Sigmoid colon (tissue), 6 donors: ENCODE measurements at regions not wholly inside any gene's neighbourhood (a gene's known extent, or its start where the extent isn't known, plus 50 kb on each side); places are given as distances from the start of the nearest gene placed in this dataset.

Experiments used
- DNase-seq: peaks from one replicate; pipeline ENCODE4 v3.0.0-alpha.2; 2019
- H3K27ac ChIP-seq, 4 donors: fragments of 200-600 bp; sonication (generic); one replicate each; pipeline ENCODE4 v1.5.1; 2016 to 2019; ENCODE audit warnings: mild to moderate bottlenecking in 1 of 4
- H3K27me3 ChIP-seq, 3 donors: fragments of 200-600 bp; sonication (generic); one replicate each; pipeline ENCODE4 v1.5.1; 2019; ENCODE audit warnings: mild to moderate bottlenecking in 1 of 3
- H3K36me3 ChIP-seq, 4 donors: fragments of 200-600 bp; sonication (generic); one replicate each; pipeline ENCODE4 v1.5.1; 2016 to 2019
- H3K4me1 ChIP-seq, 4 donors: fragments of 200-600 bp; sonication (generic); one replicate each; pipeline ENCODE4 v1.5.1; 2017 to 2019
- H3K4me3 ChIP-seq, 4 donors: fragments of 200-600 bp; sonication (generic); one replicate each; pipeline ENCODE4 v1.5.1; 2017 to 2019; ENCODE audit warnings: mild to moderate bottlenecking in 2 of 4, moderate library complexity in 1 of 4
- H3K9me3 ChIP-seq, 4 donors: fragments of 200-600 bp in 3 of 4; sonication (generic) in 3 of 4; one replicate each; pipeline versions ENCODE4 v1.5.1 to v1.6.1; 2013 to 2019
- EP300 ChIP-seq, 4 donors: sonication (generic); formaldehyde crosslinking; IDR thresholded peaks; one replicate each; pipeline ENCODE4 v1.6.1; 2017; ENCODE audit warnings: antibody characterized with exemption in 4 of 4
- POLR2A ChIP-seq, 2 donors: fragments of 450-650 bp; IDR thresholded peaks; one replicate each; pipeline ENCODE4 v1.6.1; 2016; ENCODE audit warnings: antibody characterized with exemption in 2 of 2, mild to moderate bottlenecking in 2 of 2, moderate library complexity in 2 of 2
- POLR2AphosphoS5 ChIP-seq, 4 donors: sonication (generic); formaldehyde crosslinking; IDR thresholded peaks; one replicate each; pipeline ENCODE4 v1.6.1; 2017; ENCODE audit warnings: antibody characterized with exemption in 4 of 4
- WGBS, 2 donors: extraction: QIAGEN DNeasy Blood & Tissue Kit; methylation state at CpG; one replicate each; pipeline ENCODE4 v1.1.7; 2013; 5-methylcytosine and 5-hydroxymethylcytosine counted together
- intact Hi-C: fragments of 100-400 bp; cut with DNase I; formaldehyde crosslinking; loops from one replicate; pipeline ENCODE4 v1.15.1; 2023
- TF ChIP-seq, protein P1 (sequence below), 4 experiments: fragments of 450-650 bp in 3 of 4; fragments of 200-600 bp in 1 of 4; IDR thresholded peaks; one replicate each; pipeline ENCODE4 v1.5.1; 2016 to 2019; ENCODE audit warnings: antibody characterized with exemption in 4 of 4, mild to moderate bottlenecking in 3 of 4, moderate library complexity in 2 of 4
- donor health status: healthy with polysubstance abuse.
- donor health status: healthy.

DNA sequence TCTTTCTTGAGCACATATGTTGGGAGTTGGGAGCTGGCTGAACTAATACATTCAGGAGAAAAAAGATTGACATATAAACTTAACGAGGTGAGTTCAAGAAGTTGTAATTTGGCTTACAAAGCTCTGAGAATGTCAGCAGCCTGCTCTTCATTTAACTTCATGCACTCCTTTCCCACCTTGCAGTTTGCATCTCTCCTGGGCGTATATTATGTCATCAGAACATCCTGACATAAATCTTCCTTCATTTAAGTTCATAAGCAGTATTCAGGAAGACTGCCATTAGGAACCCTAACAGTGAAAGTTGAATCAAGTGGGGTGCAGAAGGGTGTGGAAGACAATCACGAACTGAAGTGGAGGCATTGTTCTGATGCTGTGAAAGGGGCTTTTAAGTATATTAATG is 288.1 kb downstream of the ARPP21 start:
- H3K4me1 ChIP-seq: no peaks in the 10 kb centered on the region
- H3K27me3 ChIP-seq: no peaks in the 10 kb centered on the region
- no peak for DNase-seq
- TF ChIP-seq POLR2AphosphoS5 (IDR thresholded peaks at IDR 0.05): no peak
- TF ChIP-seq EP300 (IDR thresholded peaks at IDR 0.05): no peak
- TF ChIP-seq, protein P1, sequence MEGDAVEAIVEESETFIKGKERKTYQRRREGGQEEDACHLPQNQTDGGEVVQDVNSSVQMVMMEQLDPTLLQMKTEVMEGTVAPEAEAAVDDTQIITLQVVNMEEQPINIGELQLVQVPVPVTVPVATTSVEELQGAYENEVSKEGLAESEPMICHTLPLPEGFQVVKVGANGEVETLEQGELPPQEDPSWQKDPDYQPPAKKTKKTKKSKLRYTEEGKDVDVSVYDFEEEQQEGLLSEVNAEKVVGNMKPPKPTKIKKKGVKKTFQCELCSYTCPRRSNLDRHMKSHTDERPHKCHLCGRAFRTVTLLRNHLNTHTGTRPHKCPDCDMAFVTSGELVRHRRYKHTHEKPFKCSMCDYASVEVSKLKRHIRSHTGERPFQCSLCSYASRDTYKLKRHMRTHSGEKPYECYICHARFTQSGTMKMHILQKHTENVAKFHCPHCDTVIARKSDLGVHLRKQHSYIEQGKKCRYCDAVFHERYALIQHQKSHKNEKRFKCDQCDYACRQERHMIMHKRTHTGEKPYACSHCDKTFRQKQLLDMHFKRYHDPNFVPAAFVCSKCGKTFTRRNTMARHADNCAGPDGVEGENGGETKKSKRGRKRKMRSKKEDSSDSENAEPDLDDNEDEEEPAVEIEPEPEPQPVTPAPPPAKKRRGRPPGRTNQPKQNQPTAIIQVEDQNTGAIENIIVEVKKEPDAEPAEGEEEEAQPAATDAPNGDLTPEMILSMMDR (IDR thresholded peaks at IDR 0.05): no peak
- TF ChIP-seq POLR2A (IDR thresholded peaks at IDR 0.05): no peak
- H3K27ac ChIP-seq: no peak overlapping the region
- H3K4me3 ChIP-seq: no peak overlapping the region
- no peaks in the 10 kb centered on the region for H3K9me3 ChIP-seq
- H3K36me3 ChIP-seq: no peaks in the 10 kb centered on the region
- WGBS, 2 donors: 72 to 77% methylated on average over 3 of the region's 3 CpGs
- intact Hi-C loops: no loop called here

DNA sequence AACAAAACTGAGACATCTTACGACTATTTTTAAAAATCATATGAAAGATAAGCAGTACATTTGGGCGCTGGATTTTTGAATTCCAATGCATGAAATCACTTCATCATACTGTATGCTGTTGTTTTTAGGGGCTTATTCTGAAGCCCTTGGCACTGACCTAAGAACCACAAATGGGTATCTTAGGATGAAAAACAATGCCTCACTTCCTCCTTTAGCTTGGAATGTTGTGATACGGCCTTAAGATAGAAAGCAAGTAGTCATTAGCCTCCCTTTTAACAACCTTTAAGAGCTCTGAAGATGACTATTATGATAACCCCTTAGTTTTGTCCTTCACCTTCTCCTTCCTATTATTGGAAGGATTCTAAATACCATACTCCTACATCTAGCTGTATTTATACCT is 289.8 kb downstream of the ARPP21 start:
- intact Hi-C loops: no loop called here
- no peak for DNase-seq
- no peaks in the 10 kb centered on the region for H3K4me1 ChIP-seq
- H3K27ac ChIP-seq: no peak overlapping the region
- 71 to 90% methylated on average over 3 of the region's 3 CpGs for WGBS, 2 donors
- no peaks in the 10 kb centered on the region for H3K36me3 ChIP-seq
- H3K4me3 ChIP-seq: no peak overlapping the region
- no peaks in the 10 kb centered on the region for H3K27me3 ChIP-seq
- H3K9me3 ChIP-seq: no peaks in the 10 kb centered on the region
- TF ChIP-seq POLR2A (IDR thresholded peaks at IDR 0.05) (no peak), EP300 (IDR thresholded peaks at IDR 0.05) (no peak), POLR2AphosphoS5 (IDR thresholded peaks at IDR 0.05) (no peak)
- TF ChIP-seq, protein P1 (IDR thresholded peaks at IDR 0.05): no peak

DNA sequence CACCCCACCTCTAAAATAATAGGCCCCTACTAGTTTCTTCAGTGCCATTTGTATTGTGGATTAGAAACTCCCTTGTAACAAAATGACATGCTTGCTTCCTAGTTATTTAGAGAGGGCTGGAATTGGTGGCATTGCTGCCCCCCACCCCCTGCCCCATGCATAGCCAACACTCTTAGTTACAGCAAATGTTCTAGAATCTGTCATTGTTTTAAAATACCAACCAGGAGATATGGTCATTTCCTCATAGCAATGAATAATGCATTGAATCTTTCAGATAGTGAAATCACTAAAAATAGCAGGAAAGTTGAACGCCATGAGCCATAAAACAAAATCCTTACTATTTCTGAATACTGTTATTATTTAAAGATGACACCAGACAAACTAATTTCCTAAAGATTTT is 292.5 kb downstream of the ARPP21 start:
- Histone ChIP-seq H3K27me3 (no peaks in the 10 kb centered on the region), H3K27ac (no peak overlapping the region), H3K36me3 (no peaks in the 10 kb centered on the region), H3K4me3 (no peak overlapping the region), H3K9me3 (no peaks in the 10 kb centered on the region), H3K4me1 (no peaks in the 10 kb centered on the region)
- intact Hi-C loops: no loop called here
- no peak for TF ChIP-seq POLR2AphosphoS5 (IDR thresholded peaks at IDR 0.05)
- TF ChIP-seq, protein P1 (IDR thresholded peaks at IDR 0.05): no peak
- TF ChIP-seq EP300 (IDR thresholded peaks at IDR 0.05): no peak
- no peak for TF ChIP-seq POLR2A (IDR thresholded peaks at IDR 0.05)
- WGBS, 2 donors: 71 to 73% methylated on average over 1 of the region's 1 CpG
- no peak for DNase-seq

DNA sequence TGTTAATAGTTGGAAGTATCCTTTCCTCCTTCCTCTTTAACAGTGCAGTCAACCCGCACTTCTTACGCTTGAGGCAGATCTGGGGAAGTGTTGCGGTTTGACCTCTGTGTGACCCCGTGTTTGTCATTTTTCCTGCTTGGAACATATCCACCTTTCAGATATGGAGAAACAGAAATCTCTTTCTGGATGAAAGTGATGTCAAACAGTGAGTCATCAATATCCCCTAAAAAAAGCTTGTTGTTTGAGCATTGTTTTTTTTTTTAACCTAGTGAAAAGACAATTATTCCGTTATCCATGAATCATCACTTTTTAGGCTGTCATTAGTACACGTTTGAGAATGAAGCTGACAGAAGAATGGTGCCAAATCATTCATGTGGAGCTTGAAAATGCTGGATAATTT is 293.7 kb downstream of the ARPP21 start:
- no peak for DNase-seq
- Histone ChIP-seq H3K27me3 (no peaks in the 10 kb centered on the region), H3K9me3 (no peaks in the 10 kb centered on the region), H3K36me3 (no peaks in the 10 kb centered on the region), H3K4me1 (no peaks in the 10 kb centered on the region), H3K4me3 (no peak overlapping the region), H3K27ac (no peak overlapping the region)
- 6 to 24% methylated on average over 6 of the region's 6 CpGs for WGBS, 2 donors
- intact Hi-C loops: no loop called here
- no peak for TF ChIP-seq EP300 (IDR thresholded peaks at IDR 0.05)
- TF ChIP-seq, protein P1 (IDR thresholded peaks at IDR 0.05): no peak
- TF ChIP-seq POLR2AphosphoS5 (IDR thresholded peaks at IDR 0.05): no peak
- TF ChIP-seq POLR2A (IDR thresholded peaks at IDR 0.05): no peak

DNA sequence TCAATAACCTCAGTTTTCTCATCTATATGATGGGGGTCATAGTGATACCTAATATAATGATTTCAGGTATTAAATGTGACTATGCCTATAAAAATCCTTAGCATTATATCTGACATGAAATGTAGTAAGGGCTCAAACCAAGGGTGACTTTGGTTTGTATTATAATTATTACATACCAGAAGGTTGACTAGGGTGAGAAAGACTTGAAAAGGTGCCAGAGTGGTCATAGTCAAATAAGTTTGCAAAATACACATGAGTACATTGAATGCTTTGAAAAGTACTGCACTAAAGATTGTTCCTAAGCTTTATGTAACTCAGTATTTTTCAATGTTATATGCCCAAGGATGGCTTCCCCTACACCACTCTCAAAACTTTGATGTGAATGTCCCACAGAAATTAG is 297.2 kb downstream of the ARPP21 start:
- Histone ChIP-seq H3K9me3 (no peaks in the 10 kb centered on the region), H3K36me3 (no peaks in the 10 kb centered on the region), H3K27me3 (no peaks in the 10 kb centered on the region), H3K4me1 (no peaks in the 10 kb centered on the region), H3K4me3 (no peak overlapping the region), H3K27ac (no peak overlapping the region)
- no peak for DNase-seq
- intact Hi-C loops: no loop called here
- TF ChIP-seq POLR2AphosphoS5 (IDR thresholded peaks at IDR 0.05) (no peak), POLR2A (IDR thresholded peaks at IDR 0.05) (no peak), EP300 (IDR thresholded peaks at IDR 0.05) (no peak)
- TF ChIP-seq, protein P1 (IDR thresholded peaks at IDR 0.05): no peak
